Heart right ventricle (tissue), 16 donors: ENCODE measurements at regions not wholly inside any gene's neighbourhood (a gene's known extent, or its start where the extent isn't known, plus 50 kb on each side); places are given as distances from the start of the nearest gene placed in this dataset.

ENCODE experiments used
- ATAC-seq, 8 donors: fragments of 200-7000 bp; cut with Tn5 transposase; one replicate each; pipeline ENCODE4 v1.9.1; 2020; ENCODE audit warnings: mild to moderate bottlenecking in 8 of 8, moderate library complexity in 8 of 8, moderate number of reproducible peaks in 1 of 8
- DNase-seq, 2 donors: peaks; one replicate each; pipeline ENCODE4 v3.0.0-alpha.2; 2020
- H3K27ac ChIP-seq, 10 donors: fragments of 200-600 bp; sonication (generic) in 2 of 10; one replicate each; pipeline versions ENCODE4 v1.5.0 to v1.8.0; 2020 to 2022; ENCODE audit warnings: mild to moderate bottlenecking in 3 of 10
- H3K27me3 ChIP-seq, 7 donors: fragments of 200-600 bp; one replicate each; pipeline ENCODE4 v1.8.0; 2021 to 2022; ENCODE audit warnings: mild to moderate bottlenecking in 2 of 7
- H3K36me3 ChIP-seq, 9 donors: fragments of 200-600 bp; sonication (generic) in 1 of 9; one replicate each; pipeline versions ENCODE4 v1.5.0 to v1.8.0; 2020 to 2022; ENCODE audit warnings: mild to moderate bottlenecking in 2 of 9
- H3K4me1 ChIP-seq, 9 donors: fragments of 200-600 bp; sonication (generic) in 1 of 9; one replicate each; pipeline versions ENCODE4 v1.5.0 to v1.8.0; 2020 to 2022; ENCODE audit warnings: mild to moderate bottlenecking in 4 of 9
- H3K4me3 ChIP-seq, 10 donors: fragments of 200-600 bp; sonication (generic) in 2 of 10; one replicate each; pipeline versions ENCODE4 v1.5.0 to v1.8.0; 2020 to 2022; ENCODE audit warnings: mild to moderate bottlenecking in 7 of 10, moderate library complexity in 2 of 10
- H3K9me3 ChIP-seq, 11 donors: fragments of 200-600 bp in 10 of 11; sonication (generic) in 2 of 11; one replicate each; pipeline versions ENCODE4 v1.5.0 to v1.8.0; 2013 to 2022; ENCODE audit warnings: mild to moderate bottlenecking in 2 of 11, control low read depth in 1 of 11, moderate library complexity in 1 of 11
- WGBS, 2 donors: extraction: QIAGEN DNeasy Blood & Tissue Kit; methylation state at CpG; one replicate each; pipeline ENCODE4 v1.1.7; 2013; ENCODE audit warnings: inconsistent platforms in 1 of 2; 5-methylcytosine and 5-hydroxymethylcytosine counted together
- intact Hi-C, 10 donors: fragments of 100-400 bp; cut with DNase I; formaldehyde crosslinking; loops; one replicate each; pipeline versions ENCODE4 v1.11.1 to v1.14.2; 2022
- TF ChIP-seq, protein P1 (sequence below), 9 donors: fragments of 200-600 bp; sonication (generic) in 2 of 9; IDR thresholded peaks; one replicate each; pipeline versions ENCODE4 v1.5.0 to v1.8.0; 2021 to 2022; ENCODE audit warnings: antibody characterized with exemption in 9 of 9, mild to moderate bottlenecking in 5 of 9, moderate library complexity in 1 of 9
- donor health status: Arrhythmogenic right ventricular cardiomyopathy.
- donor health status: ischemic (EF 13 %, LVEDD 7.1; RV severe dilation, severe dysfunction).
- donor health status: healthy with polysubstance abuse.
- donor health status: DM: no; HTN: yes; CAD: no.
- donor health status: DM: no; HTN: no; CAD: no.
- donor health status: ischemic (EF 25% LVEDD 6.9; RV normal size, moderate dysfunction).
- donor health status: ischemic (EF 25% LVEDD 5.7; RV mildly dilated, moderate dysfunction).
- donor health status: healthy.
- donor health status: DM: yes; HTN: yes; CAD: no.
- donor health status: Ischemic cardiomyopathy.
- donor health status: ischemic (EF 35%, LVEDD 5.7; RV mildly dilated, moderate dysfunction).
- donor health status: nonischemic (EF 11% LVEDD 7.7; RV severe dilation, severe dysfunction).
- donor health status: DM: yes; HTN: yes; CAD: no.
- donor health status: PGD.
- donor health status: ischemic (EF 29% LVEDD 5.4; RV normal size, mild dysfunction).
- donor health status: nonischemic (EF 23%, LVEDD 6.1; RV moderate dilation, normal function).

DNA sequence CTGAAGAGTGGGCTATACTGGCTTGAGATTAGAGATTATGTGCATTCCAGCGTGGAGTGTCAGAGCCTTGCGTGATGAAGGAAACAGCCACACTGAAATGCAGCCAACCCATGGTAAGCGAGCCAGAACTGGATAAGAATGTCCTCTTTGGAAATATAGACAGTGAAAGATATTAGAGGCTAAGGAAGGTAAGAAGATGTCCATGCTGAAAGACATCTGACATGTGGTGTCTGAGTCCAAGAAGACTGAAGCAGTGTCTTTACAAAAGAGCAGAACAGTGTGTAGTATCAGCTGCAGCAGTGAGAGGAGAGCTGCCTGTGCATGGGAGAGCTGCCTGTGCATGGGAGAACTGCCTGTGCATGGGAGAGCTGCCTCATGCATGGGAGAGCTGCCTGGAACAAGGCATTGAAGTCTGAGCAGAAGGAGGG is 672.2 kb downstream of the DIPK2A start:
- Histone ChIP-seq H3K27ac (no peak overlapping the region), H3K27me3 (no peaks in the 10 kb centered on the region), H3K9me3 (peaks cover 0 to 5% (median 0%) of the 10 kb centered on the region in 11 donors), H3K36me3 (no peaks in the 10 kb centered on the region), H3K4me3 (no peak overlapping the region), H3K4me1 (no peaks in the 10 kb centered on the region)
- DNase-seq (no peak), ATAC-seq (no peak)
- intact Hi-C loops, result no loop called here
- TF ChIP-seq, protein P1, sequence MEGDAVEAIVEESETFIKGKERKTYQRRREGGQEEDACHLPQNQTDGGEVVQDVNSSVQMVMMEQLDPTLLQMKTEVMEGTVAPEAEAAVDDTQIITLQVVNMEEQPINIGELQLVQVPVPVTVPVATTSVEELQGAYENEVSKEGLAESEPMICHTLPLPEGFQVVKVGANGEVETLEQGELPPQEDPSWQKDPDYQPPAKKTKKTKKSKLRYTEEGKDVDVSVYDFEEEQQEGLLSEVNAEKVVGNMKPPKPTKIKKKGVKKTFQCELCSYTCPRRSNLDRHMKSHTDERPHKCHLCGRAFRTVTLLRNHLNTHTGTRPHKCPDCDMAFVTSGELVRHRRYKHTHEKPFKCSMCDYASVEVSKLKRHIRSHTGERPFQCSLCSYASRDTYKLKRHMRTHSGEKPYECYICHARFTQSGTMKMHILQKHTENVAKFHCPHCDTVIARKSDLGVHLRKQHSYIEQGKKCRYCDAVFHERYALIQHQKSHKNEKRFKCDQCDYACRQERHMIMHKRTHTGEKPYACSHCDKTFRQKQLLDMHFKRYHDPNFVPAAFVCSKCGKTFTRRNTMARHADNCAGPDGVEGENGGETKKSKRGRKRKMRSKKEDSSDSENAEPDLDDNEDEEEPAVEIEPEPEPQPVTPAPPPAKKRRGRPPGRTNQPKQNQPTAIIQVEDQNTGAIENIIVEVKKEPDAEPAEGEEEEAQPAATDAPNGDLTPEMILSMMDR (IDR thresholded peaks at IDR 0.05), result no peak
- 18 to 19% methylated on average over 3 of the region's 3 CpGs for WGBS, 2 donors

DNA sequence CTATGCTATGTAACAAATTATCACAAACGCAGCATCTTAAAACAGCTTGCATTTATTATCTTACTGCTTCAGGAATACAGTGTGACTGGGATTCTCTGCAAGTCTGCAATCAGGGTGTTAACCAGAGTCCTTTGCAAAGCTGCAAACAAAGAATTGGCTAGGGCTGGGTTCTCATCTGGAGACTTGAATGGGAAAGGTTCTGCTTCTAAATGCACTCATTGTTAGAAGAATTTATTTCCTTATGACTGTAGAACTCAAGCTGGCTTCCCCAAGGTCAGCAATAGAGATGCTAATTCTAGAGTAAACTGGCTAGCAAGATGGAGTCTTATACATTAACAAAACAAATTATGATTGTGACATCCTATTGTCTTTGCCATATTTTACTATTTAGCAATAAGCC is 673.7 kb downstream of the DIPK2A start:
- no peak for ATAC-seq
- no peak overlapping the region for H3K4me3 ChIP-seq
- TF ChIP-seq, protein P1 (IDR thresholded peaks at IDR 0.05), result no peak
- intact Hi-C loops, result no loop called here
- DNase-seq, result no peak
- no peaks in the 10 kb centered on the region for H3K27me3 ChIP-seq
- H3K4me1 ChIP-seq, result no peaks in the 10 kb centered on the region
- H3K27ac ChIP-seq, result no peak overlapping the region
- no peaks in the 10 kb centered on the region for H3K36me3 ChIP-seq
- H3K9me3 ChIP-seq, result peaks cover 0 to 4% (median 0%) of the 10 kb centered on the region in 11 donors
- 78 to 90% methylated on average over 1 of the region's 1 CpG for WGBS, 2 donors

DNA sequence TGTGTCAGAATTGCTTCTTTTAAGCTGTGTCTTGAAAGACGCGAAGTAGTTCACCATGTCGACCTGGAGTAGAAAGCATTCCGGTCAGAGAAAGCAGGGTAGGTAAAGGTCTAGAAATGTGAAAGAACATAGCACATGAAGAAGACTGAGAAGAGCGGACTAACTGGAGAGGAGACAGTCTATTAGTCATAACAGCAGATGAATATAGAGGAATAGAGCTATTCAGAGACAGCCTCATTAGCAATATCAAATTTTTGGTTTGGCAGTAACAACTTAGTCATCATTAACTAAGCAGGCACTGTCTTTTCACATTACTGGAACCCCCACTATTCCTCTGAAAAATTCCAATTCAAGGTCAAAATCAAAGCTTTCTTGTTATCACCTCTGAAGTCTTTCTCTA is 678.8 kb downstream of the DIPK2A start:
- Histone ChIP-seq H3K4me1 (no peaks in the 10 kb centered on the region), H3K4me3 (no peak overlapping the region), H3K9me3 (no peaks in the 10 kb centered on the region), H3K27me3 (no peaks in the 10 kb centered on the region), H3K36me3 (no peaks in the 10 kb centered on the region), H3K27ac (no peak overlapping the region)
- 93 to 94% methylated on average over 5 of the region's 5 CpGs for WGBS, 2 donors
- intact Hi-C loops, result no loop called here
- ATAC-seq (no peak), DNase-seq (no peak)
- TF ChIP-seq, protein P1 (IDR thresholded peaks at IDR 0.05), result no peak

DNA sequence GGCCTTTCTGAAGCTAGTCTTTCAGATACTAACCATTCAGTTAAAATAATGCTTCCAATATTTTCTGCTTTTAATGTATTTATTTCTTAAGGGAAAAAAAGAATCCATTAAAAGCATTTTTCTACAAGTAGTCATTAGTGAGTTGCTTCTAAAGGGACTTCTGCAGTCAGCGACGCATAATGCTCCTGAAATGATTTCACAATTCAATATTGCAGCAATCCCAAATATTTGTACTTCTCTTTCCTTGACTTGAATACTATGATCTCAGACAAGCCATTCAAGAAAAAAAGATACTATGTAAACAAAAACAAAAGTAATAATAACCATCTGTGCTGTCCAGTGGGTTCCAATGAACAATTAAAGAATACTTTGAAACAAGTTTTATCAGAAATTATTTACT is 681.0 kb downstream of the DIPK2A start:
- H3K4me3 ChIP-seq, result no peak overlapping the region
- H3K4me1 ChIP-seq, result no peaks in the 10 kb centered on the region
- no peaks in the 10 kb centered on the region for H3K9me3 ChIP-seq
- 90 to 95% methylated on average over 2 of the region's 2 CpGs for WGBS, 2 donors
- H3K27me3 ChIP-seq, result no peaks in the 10 kb centered on the region
- H3K36me3 ChIP-seq, result no peaks in the 10 kb centered on the region
- H3K27ac ChIP-seq, result no peak overlapping the region
- TF ChIP-seq, protein P1 (IDR thresholded peaks at IDR 0.05), result no peak
- DNase-seq (no peak), ATAC-seq (no peak)
- intact Hi-C loops, result no loop called here
